HL-60/S4 (cell line): ENCODE measurements at regions not wholly inside any gene's neighbourhood (a gene's known extent, or its start where the extent isn't known, plus 50 kb on each side); places are given as distances from the start of the nearest gene placed in this dataset.
"Not testable (repeated sequence)": the region's sequence is repeated elsewhere in the genome, so short reads cannot be mapped to it uniquely, and the experiment has no call there.

Experiments
- in situ Hi-C: fragments of 300-500 bp; cut with MboI; formaldehyde crosslinking; loops from 2 replicates; pipeline ENCODE4 v1.14.3; 2022; ENCODE audit warnings: low sequenced_read_pairs

DNA sequence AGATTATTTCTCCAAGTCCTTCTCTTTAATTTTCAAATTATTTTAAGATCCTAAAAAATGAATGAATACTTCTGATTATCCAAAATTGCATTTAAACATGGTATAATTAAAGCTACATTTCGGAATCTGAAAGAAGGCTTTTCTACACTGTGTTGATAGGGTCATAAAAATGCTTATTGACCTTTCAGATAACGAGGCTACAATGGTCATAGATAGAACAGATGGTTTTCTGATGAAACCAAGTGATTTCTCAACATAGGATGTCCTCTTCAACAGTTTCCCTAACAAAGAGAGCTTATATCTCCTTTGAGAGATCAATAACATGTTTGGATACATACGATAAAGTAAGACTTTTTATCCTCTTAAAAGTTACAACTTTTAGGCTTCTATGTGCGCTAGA is 201.1 kb downstream of the PTH2R start:
- in situ Hi-C loops, result no loop called here

DNA sequence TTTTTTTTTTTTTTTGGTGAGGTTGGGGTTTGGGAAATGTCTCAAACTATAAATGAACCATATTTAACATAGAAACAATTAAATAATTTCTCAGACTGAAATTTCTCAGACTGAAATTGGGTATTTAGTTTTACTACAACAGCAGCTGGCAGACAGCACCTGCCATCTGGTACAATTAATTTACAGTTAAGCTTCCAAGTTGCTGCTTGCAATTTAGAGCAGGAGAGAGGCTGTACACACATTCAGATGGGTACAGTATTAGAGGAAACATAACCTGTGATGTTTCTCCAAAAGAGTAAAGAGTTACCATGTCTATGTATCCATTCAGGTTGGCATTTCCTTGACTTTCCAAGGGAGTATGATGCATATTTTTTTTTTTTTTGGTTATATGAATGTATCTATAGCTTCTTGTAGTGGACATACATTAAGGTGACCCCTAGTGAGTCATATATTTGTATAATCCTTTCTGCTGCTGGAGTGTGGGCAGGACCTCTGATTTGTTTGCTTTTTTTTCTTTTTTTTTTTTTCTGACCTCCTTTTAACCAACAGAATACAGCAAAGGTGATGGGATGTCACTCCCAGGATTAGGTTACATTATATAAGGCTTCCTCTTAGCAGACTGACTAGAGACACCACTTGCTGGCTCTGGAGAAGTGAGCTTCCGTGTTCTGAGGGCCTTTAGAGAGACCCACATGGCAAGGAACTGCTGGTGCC is 201.7 kb downstream of the PTH2R start:
- in situ Hi-C loops, result no loop called here

DNA sequence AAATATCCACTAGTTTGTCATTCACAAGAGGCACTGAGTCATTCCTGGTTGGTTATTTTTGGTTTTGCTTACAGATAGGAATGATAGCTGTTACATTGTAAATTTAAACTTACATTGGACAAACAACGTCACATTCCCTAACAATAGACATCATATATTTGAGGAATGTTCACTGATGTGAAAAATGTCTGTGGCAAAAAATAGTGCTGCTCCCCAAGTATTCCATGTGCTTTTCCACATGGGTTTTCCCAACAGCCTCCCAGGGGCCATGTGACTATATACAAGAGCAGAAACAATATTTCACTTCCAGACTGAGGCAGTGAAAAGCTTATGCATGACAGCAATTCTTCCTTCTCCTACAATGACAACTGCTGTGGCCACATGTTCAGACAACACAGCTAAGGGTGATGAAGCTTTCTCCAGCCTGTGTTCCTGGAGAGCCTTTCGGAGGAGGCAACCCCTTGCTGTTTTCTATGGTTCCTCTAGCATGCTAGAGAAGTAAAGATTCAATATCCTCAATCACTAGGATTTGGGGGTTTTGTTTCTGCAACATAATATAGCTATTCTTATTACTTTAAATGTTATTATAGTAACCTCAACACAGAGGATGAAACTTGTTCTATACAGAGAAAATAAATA is 202.7 kb downstream of the PTH2R start:
- in situ Hi-C loops, result no loop called here

DNA sequence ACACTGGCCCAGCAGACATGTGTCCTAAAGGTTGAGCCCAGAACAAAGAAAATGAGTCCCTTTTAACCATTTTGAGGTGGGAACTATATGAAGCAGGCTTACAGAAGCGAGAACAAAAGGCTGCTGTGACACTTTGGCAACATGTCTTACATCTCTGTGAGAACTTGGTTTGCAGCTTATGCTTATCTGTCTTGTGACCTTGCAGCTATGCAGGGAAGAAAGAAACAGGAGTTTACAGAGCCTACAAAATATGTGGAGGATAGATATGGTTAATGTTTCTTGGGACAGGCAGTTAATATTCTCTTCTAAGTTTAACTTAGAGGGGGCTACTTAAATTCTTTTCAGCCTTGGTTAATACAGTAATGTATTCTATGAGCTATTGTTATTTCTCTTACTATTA is 209.1 kb downstream of the PTH2R start:
- in situ Hi-C loops, result not testable (repeated sequence)

DNA sequence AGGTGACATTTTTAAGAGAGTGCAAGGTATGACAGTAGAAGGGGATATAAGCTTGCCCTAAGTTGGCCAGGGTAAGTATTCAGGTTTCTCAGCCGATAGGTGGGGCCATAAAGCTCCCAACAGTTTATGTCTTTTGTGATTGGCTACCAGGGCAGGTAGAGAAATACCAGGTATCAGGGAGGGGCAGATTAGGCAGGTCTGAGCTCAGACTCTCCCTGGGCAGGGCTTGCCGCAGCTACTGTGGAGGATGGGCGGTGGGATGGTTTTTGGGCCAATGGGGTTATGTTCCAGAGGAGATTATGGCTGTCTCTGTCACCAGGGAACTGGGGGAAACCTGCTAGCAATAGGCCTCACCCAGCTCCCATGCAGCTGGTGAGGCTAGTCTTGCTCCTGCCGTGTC is 211.6 kb downstream of the PTH2R start:
- in situ Hi-C loops, result no loop called here

DNA sequence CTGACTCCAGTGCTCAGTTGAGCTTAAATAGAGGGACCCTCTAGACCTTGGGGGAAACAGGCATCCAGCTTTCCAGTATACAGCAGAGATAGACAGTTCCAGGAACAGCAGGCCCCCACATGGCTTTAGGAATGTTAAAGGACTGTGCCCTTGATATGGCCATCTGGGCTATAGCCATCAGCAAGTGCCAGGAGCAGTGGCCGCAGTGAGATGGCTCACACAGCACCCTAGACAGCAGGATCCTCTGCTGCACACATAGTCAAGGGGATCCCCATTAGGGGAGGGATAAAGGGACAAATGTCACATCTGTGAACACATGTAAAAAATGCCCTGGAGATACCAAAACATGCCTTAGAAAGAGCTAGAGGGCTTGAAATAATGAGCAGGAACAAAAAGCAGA is 213.4 kb downstream of the PTH2R start:
- in situ Hi-C loops, result no loop called here

DNA sequence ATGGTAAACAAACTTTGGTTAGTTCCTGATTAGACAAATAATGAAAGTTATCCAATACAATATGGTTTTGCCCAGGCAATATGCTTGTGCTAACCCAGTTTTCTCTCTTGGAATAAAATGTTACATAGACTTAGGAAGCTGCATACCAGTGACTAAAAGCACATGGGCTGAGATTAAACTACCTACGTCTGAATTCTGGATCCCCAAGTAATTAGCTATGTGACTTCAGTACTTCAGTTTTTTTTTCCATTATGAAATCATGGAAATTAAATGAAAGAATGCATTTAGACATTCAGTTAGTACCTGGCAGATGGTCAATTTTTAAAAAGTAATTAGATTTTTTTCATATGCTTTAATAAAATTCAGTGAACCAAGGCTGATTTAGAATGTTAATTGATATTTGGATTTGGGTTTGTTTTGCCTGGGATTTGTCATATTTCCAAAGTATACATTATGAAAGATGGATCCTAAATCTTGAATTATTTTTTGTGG is 213.9 kb downstream of the PTH2R start:
- in situ Hi-C loops, result no loop called here

DNA sequence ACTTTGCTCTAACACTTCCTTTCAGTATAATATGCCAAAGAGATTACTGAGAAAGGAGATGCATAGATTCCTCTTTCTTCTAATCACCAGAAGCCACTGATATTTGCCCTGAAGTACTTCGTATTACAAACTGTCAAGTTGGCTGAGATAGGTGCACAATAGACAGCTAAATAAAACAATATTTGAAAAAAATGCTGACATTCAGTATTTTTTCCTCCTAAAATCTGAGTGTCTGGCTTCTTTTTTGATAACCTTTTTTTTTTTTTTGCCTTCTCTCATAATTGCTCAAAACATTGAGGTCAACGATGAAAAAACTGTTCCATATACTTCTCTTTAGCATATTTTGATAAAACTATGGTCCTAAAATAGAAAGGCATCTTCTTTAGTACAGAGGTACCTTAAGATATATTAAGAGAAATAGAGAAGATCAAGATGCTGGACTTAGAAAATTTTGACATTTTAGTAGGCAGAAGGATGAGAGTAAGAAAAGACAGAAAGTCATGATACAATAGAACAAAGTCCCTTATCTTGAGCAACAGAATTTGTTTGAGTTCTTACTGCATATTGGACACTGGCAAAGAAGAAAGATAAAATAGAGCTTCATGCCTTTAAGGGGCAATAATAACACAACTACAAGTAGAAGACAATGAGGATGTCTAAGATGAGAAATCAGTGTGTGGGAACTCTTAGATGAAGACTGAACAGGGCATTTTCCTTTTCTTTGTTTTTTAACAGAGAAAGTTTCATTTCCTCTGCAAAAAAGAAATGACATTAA is 220.7 kb downstream of the PTH2R start:
- in situ Hi-C loops, result no loop called here

DNA sequence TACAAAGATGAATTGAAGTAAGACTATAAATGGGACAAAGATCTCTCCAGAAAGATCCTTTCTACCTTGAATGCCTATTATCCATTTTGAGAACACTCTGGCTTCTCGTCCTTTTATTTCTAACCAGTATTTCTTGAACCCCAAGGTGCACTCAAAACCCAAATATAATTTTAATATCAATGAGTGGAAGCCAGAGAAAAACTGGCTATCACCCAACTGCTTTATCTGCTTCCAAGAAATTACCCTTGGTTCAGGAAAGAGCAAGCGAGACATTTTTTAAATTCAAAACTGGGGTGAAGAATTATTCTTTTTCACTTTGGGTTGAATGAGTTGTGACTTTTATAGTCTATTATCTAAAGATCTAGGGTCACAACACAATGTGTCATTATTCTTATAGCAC is 221.3 kb downstream of the PTH2R start:
- in situ Hi-C loops, result no loop called here

DNA sequence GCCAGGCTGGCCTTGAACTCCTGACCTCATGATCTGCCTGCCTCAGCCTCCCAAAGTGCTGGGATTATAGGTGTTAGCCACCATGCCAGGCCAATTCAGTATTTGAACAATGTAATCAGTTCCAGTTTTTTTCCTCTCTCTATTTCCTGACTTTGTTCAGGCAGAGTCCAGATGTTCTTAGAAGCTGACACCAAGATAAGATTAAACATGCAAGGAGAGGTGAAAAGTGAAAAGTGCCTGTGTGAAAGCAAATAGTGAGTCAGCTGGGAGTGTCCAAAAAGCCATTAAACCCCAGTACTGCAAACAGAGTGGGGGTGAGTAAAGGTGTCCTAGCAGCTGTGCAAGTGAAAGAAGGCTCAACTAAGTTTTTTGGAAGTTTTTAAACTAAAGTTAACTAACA is 231.5 kb downstream of the PTH2R start:
- in situ Hi-C loops, result no loop called here

DNA sequence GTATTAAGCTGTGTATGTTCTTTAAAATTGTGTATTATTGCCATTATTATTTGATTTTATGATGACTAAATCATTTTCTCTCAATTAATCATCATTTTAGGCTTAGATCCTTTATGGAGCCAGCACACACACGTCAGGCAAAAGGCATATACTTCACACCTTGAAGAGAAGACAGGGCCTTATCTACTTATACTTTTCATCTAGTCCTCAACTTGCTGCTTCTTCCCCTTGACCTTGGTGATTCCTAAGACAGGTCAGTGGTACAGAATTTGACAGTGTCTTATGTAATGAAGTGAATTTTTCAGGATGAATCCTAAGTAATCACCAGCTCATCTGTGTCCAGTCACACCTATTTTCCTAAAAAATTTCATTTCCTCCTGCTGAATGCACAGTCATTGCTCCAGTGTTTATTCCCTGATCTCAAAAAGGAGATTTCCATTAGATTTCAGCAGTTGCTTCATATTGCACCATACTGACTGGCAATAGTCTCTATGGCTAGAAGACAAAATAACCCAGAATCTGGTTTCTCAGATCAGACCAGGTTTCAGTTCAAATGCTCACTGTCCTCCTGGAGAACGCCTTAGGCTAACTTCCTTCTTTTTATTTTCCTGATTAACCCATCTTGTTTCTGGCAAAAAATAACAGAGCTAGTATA is 235.7 kb downstream of the PTH2R start:
- in situ Hi-C loops, result no loop called here

DNA sequence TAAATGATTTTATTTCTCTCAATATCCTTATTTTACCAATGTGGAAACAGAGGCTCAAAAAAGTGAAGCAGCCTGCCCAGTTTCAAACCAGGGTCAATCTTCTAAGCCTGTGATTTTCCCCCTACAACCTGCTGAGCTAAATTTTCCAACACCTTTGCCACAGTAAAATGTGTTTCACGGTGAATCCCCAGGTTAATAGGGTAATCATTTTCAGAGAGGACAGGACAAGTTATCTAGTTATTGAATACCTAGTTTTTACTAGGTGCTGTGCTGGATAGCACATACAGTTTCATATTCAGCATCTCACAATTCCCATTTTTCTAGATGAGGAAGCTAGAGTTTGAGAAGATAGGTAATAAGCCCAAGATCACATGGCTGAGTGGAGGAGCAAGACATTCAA is 236.6 kb downstream of the PTH2R start:
- in situ Hi-C loops, result no loop called here

DNA sequence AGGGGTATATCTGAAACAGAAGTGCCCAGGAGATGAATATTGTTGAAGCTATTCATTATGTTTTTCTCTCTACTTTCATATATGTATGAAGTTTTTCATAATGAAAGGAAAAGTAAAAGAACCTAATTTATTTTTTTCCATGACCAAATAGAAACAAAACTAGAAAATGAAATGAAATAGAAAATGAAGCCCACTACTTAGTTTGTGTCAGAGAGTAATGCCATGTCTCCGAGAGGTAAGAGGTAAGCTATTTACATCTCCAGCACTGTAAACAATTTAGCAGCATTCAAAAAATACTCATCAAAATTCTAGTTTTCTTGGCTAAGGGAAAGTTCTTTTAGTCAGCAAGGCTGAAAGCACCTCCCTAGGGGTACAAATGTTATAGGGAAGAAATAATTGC is 238.6 kb downstream of the PTH2R start:
- in situ Hi-C loops, result no loop called here

DNA sequence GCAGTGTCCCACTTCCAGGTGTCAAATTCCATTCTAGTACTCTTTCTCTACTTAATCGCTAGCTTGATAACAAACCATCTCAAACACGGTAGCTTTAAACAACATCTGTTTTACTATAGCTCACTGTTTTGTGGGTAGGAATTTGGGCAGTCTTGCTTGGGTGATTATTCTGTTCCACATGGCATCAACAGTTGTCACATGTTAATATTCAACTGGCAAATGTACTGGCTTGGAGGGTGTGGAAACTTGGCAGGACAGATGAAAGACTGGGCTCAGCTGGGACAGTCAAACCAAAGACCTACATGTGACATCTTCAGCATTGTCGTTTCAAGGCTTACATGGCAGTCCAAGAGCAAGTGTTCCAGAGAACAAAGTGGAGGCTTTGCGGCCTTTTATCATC is 241.8 kb downstream of the PTH2R start:
- in situ Hi-C loops, result no loop called here

DNA sequence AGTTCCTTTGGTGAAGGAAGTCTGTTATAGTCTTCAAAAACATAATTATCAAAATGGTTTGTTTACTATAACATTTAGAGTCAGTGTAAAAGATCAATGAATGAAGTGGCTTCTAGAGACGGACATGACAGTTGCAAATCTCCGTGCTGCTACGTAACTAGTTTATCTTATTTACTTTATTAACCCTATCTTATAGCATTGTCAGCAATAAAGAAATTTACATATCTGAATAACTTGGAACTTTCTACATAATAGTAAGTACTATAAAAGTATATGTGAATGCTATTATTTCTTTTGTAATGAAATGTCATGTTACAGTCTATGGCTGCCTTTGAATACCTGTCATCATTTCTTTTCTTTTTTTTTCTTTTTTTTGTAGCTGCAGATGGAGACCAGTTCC is 246.8 kb downstream of the PTH2R start:
- in situ Hi-C loops, result no loop called here

DNA sequence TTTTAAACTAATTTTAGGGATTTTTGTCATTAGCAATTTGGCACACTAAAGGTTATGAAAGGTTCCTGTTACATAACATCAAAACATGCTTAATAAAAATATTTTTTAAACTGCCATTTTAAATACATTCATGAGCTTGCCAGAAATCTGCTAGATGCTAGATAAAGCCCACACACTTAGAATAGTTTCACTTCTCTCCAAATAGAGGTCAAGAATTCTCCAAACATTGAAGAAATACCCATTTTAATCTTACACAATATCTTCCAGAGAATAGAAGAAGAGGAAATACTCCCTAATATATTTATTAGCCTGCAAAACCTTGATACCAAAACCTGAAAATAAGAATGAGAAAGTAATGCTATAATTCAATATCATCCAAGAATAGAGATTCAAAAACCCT is 247.5 kb downstream of the PTH2R start:
- in situ Hi-C loops, result no loop called here

DNA sequence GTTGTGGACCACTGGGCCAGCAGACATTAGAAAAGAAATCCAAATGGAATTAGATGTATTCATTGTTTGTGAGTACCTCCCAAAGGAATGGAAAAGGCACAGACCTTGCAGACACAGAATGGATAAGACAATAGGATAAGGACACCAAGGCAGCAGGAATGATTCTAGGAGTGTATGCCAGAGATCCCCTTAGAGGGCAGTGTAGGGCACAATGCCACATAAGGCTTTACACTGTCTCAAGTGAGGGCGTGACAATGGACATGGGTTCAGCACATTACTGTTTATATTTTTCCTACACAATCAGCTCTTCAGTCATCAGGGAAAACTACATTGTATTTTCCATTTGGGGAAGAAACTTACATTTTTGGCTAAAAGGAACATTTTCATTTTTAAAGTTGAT is 250.9 kb downstream of the PTH2R start:
- in situ Hi-C loops, result no loop called here

DNA sequence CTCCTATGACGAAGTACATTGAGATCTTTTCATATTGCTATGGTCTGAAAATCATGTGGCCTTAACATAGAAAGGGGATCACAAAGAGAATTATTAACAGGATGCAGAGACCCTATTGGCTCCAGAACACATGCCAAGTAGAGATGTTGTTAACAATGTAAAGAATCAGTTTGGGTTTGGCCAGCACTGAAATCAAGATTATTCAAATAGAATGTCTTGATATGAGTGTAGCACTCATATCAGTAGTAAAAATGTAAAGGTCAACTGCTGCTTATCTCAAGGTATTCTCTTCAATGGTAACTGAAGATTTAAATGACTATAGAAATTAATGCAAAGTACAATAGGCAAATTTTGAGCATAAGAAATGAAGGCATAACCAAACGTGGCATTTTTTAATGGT is 262.8 kb downstream of the PTH2R start:
- in situ Hi-C loops, result no loop called here

DNA sequence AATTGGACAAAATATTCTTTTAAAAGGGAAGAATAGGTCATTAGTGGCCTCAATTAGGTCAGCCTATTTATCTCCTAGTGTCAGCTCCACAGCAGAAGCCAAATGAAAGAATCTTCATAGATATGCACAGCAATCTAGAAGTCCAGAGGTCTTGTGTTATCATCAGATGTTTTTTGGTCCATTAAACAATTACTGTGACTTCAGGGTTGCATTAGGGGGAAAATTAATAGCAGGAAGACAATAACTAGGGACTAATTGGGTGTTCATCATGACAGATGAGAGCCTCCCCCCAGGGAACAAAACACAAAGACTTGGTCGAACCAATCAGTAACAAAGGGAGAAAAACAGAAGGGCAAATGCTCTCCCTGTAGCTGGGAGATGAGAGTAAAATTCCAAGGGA is 264.7 kb downstream of the PTH2R start:
- in situ Hi-C loops, result no loop called here

DNA sequence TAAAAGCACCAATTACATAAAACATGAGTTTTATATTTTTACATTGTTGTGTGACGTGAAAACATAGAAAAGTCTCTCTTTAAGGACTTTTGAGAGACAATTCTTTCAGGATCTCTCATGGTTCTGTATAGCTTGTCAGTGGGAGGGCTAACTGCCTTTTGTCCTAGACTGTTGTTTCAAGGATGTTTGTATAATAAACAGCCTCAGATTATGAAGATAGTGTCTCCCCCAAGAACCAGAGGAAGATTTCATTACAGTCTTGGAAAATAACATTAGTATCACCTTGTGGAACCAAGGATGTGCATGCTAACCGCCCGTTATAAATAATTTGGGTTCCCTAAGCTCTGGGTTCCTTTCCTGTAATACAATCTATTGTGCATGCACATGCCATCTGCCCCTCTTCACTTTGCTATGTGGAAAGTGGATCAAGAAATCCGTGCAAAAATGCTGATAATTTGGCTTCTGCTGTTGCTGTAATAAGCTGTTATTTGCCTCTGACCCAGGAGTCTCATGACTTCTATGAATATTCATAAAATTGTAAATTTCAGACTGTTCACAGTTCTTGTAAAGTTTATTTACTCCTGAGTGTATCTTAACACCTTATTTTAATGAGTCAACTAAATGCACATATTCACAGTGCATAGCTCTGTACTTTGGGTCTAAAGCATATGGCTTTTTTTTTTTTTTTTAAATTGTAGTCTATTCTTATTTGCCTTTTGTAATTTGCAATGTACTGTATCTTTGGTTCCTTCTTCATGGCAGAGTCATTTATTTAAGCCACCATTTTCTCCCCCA is 265.5 kb downstream of the PTH2R start:
- in situ Hi-C loops, result no loop called here

DNA sequence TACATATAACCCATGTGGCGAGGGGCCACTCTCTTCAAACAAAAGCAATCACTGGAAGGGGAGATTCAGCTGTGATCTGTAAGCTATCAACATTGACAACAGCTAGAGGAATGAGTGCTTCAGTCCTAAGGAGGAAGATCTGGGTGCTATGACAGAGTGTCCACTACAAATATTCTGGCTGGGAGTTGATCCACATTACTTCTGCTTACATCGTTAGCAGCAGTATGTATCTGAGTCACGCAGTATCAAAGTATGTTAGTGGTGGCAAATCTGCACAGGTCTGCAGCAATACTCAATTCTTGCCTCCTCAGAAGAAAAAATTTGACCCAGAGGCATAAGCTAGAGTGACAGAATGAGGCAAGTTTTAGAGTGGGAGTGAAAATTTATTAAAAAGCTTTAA is 267.0 kb downstream of the PTH2R start:
- in situ Hi-C loops, result no loop called here
